ENCODE measurements at regions not wholly inside any gene's neighbourhood (a gene's known extent, or its start where the extent isn't known, plus 50 kb on each side); places are given as distances from the start of the nearest gene placed in this dataset.

GRCh38 chr18:45402485-45403056 lies 212.7 kb upstream of the SLC14A2 start:
- Histone ChIP-seq H3K27ac (ENCODE audit: low read depth in 2 of 2, low read length in 1 of 2) (peak overlapping the region in 1 of 2 experiments; percentile 27; a peak in 1 of 4 replicates), H3K79me2 (ENCODE audit: insufficient read depth) (no peaks in the 10 kb centered on the region), H3K9ac (no peak overlapping the region), H2AFZ (ENCODE audit: low read depth) (0 out of 2 replicates have a peak overlapping the region, but pooled peaks have one; percentile 35), H3K9me3 (no peaks in the 10 kb centered on the region), H3K4me3 (ENCODE audit: low read depth in 2 of 2, low read length in 1 of 2) (no peak overlapping the region), H3F3A (replicated peaks; ENCODE audit: insufficient read depth) (peaks cover 15% of the 10 kb centered on the region), H3K36me3 (replicated peaks in 1 of 2; ENCODE audit: control insufficient read depth in 1 of 2, insufficient read depth in 2 of 2, low read length in 1 of 2) (no peaks in the 10 kb centered on the region), H3K9me2 (no peaks in the 10 kb centered on the region), H3K4me1 (ENCODE audit: control insufficient read depth in 1 of 2, insufficient read depth in 2 of 2, low read depth in 1 of 2, low read length in 1 of 2) (0 out of 4 replicates have a peak, but pooled peaks cover 0 to 3% of the 10 kb centered on the region in 2 experiments), H3K4me2 (no peak overlapping the region), H4K20me1 (ENCODE audit: insufficient read depth) (no peaks in the 10 kb centered on the region), H3K27me3 (ENCODE audit: insufficient read depth) (no peaks in the 10 kb centered on the region)
- TF ChIP-seq, protein P1, sequence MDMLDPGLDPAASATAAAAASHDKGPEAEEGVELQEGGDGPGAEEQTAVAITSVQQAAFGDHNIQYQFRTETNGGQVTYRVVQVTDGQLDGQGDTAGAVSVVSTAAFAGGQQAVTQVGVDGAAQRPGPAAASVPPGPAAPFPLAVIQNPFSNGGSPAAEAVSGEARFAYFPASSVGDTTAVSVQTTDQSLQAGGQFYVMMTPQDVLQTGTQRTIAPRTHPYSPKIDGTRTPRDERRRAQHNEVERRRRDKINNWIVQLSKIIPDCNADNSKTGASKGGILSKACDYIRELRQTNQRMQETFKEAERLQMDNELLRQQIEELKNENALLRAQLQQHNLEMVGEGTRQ (IDR thresholded peaks at IDR 0.05; ENCODE audit: borderline replicate concordance, low read depth, low read length): no peak
- no peak for TF ChIP-seq EZH2phosphoT487 (IDR thresholded peaks at IDR 0.05; ENCODE audit: borderline replicate concordance, low read depth)
- no peak for TF ChIP-seq FOXJ3 (CRISPR knock-in tag; IDR thresholded peaks at IDR 0.05)
- TF ChIP-seq, protein P2, sequence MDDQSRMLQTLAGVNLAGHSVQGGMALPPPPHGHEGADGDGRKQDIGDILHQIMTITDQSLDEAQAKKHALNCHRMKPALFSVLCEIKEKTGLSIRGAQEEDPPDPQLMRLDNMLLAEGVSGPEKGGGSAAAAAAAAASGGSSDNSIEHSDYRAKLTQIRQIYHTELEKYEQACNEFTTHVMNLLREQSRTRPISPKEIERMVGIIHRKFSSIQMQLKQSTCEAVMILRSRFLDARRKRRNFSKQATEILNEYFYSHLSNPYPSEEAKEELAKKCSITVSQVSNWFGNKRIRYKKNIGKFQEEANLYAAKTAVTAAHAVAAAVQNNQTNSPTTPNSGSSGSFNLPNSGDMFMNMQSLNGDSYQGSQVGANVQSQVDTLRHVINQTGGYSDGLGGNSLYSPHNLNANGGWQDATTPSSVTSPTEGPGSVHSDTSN (IDR thresholded peaks at IDR 0.05): peak; percentile 50
- no peak for TF ChIP-seq FOXM1 (IDR thresholded peaks at IDR 0.05; ENCODE audit: low read depth)
- peak; percentile 40 for TF ChIP-seq JUND (IDR thresholded peaks at IDR 0.05)
- TF ChIP-seq EP300 (IDR thresholded peaks at IDR 0.05; ENCODE audit: borderline replicate concordance in 1 of 2, low read depth in 1 of 2, low read length in 1 of 2): 0 out of 4 replicates have a peak, but pooled peaks of 1 of the 2 experiments have one; percentile 34
- 0 out of 2 replicates have a peak, but pooled peaks have one; percentile 6 for TF ChIP-seq USF1 (IDR thresholded peaks at IDR 0.05; ENCODE audit: borderline replicate concordance, low read depth)
- TF ChIP-seq TCF12 (IDR thresholded peaks at IDR 0.05): peak; percentile 34; the same call in 1 of the 2 replicates
- TF ChIP-seq MEF2A (IDR thresholded peaks at IDR 0.05; ENCODE audit: borderline replicate concordance, low read depth): no peak
- no peak for TF ChIP-seq MXI1 (IDR thresholded peaks at IDR 0.05; ENCODE audit: low read depth, low read length)
- TF ChIP-seq RAD21 (IDR thresholded peaks at IDR 0.05; ENCODE audit: low read length): no peak
- TF ChIP-seq, protein P3, sequence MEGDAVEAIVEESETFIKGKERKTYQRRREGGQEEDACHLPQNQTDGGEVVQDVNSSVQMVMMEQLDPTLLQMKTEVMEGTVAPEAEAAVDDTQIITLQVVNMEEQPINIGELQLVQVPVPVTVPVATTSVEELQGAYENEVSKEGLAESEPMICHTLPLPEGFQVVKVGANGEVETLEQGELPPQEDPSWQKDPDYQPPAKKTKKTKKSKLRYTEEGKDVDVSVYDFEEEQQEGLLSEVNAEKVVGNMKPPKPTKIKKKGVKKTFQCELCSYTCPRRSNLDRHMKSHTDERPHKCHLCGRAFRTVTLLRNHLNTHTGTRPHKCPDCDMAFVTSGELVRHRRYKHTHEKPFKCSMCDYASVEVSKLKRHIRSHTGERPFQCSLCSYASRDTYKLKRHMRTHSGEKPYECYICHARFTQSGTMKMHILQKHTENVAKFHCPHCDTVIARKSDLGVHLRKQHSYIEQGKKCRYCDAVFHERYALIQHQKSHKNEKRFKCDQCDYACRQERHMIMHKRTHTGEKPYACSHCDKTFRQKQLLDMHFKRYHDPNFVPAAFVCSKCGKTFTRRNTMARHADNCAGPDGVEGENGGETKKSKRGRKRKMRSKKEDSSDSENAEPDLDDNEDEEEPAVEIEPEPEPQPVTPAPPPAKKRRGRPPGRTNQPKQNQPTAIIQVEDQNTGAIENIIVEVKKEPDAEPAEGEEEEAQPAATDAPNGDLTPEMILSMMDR (IDR thresholded peaks at IDR 0.05): no peak
- no peak for TF ChIP-seq NRF1 (IDR thresholded peaks at IDR 0.05; ENCODE audit: low read depth, low read length)
- 0 out of 2 replicates have a peak, but pooled peaks have one; percentile 10 for TF ChIP-seq NFIC (IDR thresholded peaks at IDR 0.05; ENCODE audit: borderline replicate concordance)
- TF ChIP-seq FOSL2 (IDR thresholded peaks at IDR 0.05; ENCODE audit: borderline replicate concordance, low read depth): peak; percentile 85
- no peak for TF ChIP-seq SIN3A (IDR thresholded peaks at IDR 0.05; ENCODE audit: borderline replicate concordance, low read depth, low read length)
- WGBS (ENCODE audit: low lambda C conversion rate): 68% methylated on average over 2 of the region's 2 CpGs
- CTCF ChIA-PET: interaction anchor here (1.0 to 2.1 kb wide), 4 partner anchors 13 to 1782 kb away, joined by 3 to 13 read pairs (median 6); no protein-coding TSS in a partner anchor
- POLR2A ChIA-PET: no interaction called here
- DNase-seq: no peak

Data from SK-N-SH (cell line).